ENCODE measurements at regions not wholly inside any gene's neighbourhood (a gene's known extent, or its start where the extent isn't known, plus 50 kb on each side); places are given as distances from the start of the nearest gene placed in this dataset.
"Not testable (repeated sequence)": the region's sequence is repeated elsewhere in the genome, so short reads cannot be mapped to it uniquely, and the experiment has no call there.

DNA sequence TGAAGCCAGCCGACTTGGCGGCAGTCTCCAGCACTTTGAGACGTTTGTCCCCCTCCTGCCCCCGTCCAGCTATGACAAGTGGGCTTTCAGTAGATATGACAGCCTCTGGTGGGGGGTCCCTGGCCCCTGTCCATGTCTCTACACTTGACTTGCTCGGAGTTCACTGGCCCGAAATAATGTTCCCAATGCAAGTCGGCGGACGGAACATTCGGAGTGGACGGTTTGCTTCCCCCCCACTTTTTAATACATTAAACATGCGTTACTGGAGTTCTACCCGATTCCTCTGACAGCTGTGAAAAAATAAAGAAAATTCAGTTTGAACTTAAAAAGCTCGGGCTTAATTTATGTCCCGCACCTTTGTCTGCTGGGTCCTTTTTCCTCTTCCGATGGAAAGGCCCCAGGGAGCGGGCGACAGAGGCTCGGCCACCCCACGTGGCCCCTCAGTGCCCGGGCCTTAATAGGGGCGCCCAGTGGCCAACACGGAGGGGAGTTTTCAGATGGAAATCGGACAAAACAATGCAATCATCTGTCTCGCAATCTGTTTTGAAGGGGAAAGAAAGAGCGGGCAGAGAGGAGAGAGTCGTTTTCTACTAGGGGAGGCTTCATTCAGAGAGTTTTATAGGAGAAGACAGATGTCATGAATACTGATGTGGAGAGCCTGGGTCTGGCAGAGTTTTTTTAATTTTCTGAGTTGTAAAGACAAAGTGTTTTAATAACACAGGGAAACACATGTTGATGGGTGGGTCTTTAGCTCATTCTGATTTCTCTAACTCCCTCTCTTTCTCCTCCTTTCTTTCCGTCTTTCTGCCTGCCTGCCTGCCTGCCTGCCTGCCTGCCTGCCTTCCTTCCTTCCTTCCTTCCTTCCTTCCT, 50.2 kb downstream of the SMIM38 start:
- DNase-seq (ENCODE audit: low spot score) (no peak), ATAC-seq (ENCODE audit: low FRiP score) (no peak)
- TF ChIP-seq, protein P1, sequence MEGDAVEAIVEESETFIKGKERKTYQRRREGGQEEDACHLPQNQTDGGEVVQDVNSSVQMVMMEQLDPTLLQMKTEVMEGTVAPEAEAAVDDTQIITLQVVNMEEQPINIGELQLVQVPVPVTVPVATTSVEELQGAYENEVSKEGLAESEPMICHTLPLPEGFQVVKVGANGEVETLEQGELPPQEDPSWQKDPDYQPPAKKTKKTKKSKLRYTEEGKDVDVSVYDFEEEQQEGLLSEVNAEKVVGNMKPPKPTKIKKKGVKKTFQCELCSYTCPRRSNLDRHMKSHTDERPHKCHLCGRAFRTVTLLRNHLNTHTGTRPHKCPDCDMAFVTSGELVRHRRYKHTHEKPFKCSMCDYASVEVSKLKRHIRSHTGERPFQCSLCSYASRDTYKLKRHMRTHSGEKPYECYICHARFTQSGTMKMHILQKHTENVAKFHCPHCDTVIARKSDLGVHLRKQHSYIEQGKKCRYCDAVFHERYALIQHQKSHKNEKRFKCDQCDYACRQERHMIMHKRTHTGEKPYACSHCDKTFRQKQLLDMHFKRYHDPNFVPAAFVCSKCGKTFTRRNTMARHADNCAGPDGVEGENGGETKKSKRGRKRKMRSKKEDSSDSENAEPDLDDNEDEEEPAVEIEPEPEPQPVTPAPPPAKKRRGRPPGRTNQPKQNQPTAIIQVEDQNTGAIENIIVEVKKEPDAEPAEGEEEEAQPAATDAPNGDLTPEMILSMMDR (IDR thresholded peaks at IDR 0.05) = no peak

DNA sequence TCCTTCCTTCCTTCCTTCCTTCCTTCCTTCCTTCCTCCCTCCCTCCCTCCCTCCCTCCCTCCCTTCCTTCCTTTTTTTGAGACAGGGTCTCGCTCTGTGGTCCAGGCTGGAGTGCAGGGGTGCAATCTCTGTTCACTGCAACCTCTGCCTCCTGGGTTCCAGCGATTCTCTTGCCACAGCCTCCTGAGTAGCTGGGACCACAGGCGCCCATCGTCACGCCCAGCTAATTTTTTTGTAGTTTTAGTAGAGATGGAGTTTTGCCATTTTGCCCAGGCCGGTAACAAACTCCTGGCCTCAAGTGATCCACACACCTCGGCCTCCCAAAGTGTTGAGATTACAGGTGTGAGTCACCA, 50.9 kb downstream of the SMIM38 start:
- not testable (repeated sequence) for DNase-seq (ENCODE audit: low spot score); ATAC-seq (ENCODE audit: low FRiP score)

DNA sequence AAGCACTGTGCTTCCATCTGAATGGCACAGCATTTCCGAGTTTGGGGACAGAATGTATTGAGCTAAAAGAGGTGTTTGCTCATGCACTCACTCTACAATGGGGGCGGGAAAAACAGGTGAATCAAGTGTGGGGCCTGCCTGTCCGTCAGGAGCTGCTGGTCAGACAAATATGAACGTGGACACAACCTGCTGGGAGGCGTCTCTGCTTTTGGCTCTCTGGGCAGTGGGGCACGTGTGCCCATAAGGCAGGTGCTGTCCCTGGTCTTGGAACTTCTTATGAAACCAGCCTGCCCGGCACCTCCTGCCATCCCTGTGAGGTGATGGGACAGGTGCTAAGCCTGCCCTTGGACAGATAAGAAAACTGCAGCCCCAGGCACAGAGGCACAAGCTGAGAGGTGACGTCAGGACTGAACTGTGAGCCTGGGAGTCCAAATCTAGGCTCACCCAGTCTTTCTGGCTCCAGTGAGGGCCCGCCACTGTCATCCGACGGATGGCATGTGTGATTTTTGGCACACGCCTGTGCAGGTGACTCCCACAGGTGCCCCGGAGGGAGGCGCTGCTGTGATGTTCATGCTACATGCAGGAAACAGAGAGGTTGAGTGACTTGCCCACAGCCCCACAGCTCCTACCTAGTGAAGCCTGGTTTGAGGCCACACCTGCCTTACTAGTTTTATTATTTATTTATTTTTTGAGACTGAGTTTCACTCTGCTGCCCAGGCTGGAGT, 51.6 kb downstream of the SMIM38 start:
- TF ChIP-seq, protein P1 (IDR thresholded peaks at IDR 0.05) = no peak
- DNase-seq (ENCODE audit: low spot score) (no peak), ATAC-seq (ENCODE audit: low FRiP score) (no peak)

DNA sequence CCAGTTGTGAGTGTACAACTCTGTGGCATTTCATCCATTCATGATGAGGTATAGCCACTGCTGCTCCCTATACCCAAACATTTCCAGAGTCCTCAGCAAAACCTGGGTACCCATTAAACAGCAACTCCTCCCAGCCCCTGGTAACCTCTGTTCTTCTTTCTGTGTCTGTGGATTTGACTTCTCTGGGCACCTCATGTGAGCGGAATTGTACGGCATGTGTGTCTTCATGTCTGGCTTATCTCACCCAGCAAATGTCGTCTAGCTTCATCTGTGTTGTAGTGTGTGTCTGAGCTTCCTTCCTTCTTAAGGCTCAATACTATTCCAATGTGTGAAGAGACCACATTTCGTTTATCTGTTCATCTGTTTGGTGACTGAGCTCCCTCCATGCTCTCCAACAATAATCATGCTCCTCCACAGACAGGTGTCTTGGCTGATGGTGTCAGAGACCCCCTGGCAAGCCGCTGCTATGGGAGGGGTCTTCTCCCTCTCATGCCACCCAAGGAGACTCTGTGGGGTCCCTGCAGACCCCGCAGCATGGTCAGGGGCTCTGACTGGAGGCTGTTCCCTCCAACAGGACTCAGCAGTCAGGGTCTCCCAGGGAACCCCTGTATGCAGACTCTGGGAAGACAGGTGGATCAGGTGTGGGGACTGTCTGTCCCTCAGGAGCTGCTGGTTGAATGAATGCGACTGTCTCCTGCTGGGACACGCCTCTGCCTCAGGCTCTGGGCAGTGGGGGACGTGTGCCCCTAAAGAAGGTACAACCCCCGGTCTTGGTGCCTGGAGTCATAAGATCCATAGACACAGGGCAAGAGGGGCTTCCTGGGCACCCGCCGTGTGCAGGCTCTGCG, 52.7 kb downstream of the SMIM38 start:
- ATAC-seq (ENCODE audit: low FRiP score) (no peak), DNase-seq (ENCODE audit: low spot score) (no peak)
- TF ChIP-seq, protein P1 (IDR thresholded peaks at IDR 0.05) = no peak

DNA sequence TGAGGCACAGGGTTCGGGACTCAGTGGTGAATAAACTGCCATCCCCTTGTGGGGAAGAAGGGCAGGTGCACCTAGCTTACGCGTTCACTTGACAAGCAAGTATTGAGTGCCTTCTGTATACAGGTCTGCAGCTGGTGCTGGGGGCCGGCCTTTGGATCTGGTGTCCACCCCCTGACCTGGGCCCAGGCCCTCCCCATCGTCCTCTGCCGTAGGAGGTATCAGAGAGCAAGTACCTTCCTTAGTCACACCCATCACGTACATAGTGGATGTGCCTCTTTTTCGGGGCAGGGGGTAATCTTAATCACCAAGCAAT, 53.3 kb downstream of the SMIM38 start:
- no peak for DNase-seq (ENCODE audit: low spot score)
- no peak for ATAC-seq (ENCODE audit: low FRiP score)
- TF ChIP-seq, protein P1 (IDR thresholded peaks at IDR 0.05) = no peak

DNA sequence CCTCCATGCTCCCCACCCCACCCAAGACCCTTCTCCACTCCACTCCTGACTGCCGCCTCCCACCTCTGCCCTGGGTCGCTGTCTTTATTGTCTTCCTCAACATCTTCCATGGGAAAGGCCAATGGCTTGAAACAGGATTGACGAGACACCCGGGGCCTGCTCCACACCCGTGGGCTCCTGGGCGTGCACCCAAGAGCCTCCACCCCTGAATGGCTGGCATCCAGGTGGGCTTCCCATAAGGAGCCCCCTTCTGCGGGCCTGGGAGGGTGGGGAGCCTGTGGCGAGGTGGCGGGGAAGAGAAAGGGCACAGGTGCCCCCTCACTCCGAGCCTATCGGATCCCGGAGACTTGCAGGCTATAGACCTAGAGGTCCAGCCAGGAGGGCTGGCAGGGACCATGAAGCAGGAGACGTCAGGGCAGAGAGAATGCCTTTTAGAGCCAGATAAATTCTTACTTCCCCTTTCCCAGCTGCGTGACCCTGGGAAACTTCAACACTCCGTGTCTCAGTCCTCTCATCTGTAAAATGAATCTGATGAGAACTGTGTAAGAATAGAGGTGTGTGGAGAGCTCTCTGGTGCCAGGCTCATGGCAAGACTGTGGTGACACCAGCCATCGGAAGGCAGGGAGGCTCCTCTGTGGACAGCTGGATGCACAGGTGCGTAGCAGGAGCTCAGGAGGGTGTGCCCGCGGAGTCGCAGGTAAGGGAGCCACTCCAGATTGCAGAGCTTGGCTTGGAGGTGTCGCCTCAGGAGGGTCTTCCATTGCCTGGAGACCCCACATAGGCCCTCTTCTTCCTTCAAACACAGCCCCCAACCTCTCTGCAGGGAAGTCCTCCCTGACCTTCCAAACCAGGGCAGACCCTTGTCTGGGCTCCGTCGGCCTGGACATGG, 53.9 kb downstream of the SMIM38 start:
- DNase-seq (ENCODE audit: low spot score) (peak; percentile 14), ATAC-seq (ENCODE audit: low FRiP score) (no peak)
- TF ChIP-seq, protein P1 (IDR thresholded peaks at IDR 0.05) = no peak
